K562 (cell line): ENCODE measurements at regions not wholly inside any gene's neighbourhood (a gene's known extent, or its start where the extent isn't known, plus 50 kb on each side); places are given as distances from the start of the nearest gene placed in this dataset.

ENCODE experiments used
- ATAC-seq: fragments of 200-7000 bp; cut with Tn5 transposase; 3 replicates; pipeline ENCODE4 v1.9.1; 2020; ENCODE audit warnings: moderate library complexity
- BruUV-seq: library from RNA; stranded (reverse); fragments of 400-500 nt; replicated peaks from 2 replicates; lab custom pipeline; 2021; lab: Mats Ljungman, UMichigan
- CTCF ChIA-PET: fragments of 300-600 bp; formaldehyde crosslinking; extraction: SDS; loops from one replicate; lab custom pipeline; 2021; ENCODE audit warnings: low intra/inter-chr PET ratio; lab: Yijun Ruan, JAX
- POLR2A ChIA-PET: fragments of 300-600, 350-650 bp; sonication (Branson Sonifier 250); formaldehyde crosslinking; extraction: SDS; loops from one replicate; lab custom pipeline; 2021; ENCODE audit warnings: antibody characterized with exemption, inconsistent platforms; lab: Yijun Ruan, JAX
- DNase-seq, 4 experiments: peaks; one replicate each; pipeline versions ENCODE4 v3.0.0 to v3.0.0-alpha.2; 2011 to 2018; ENCODE audit warnings: low spot score in 3 of 4, mixed read lengths in 3 of 4; ENCODE audit errors: extremely low read depth in 1 of 4
- FAIRE-seq: peaks from 2 replicates; lab custom pipeline; 2011; peaks lifted over from hg19 to GRCh38; lab: Jason Lieb, UNC
- H2AFZ ChIP-seq: 2 replicates; pipeline ENCODE4 v1.6.0; 2011; ENCODE audit warnings: low read depth, low read length, control low read depth, inconsistent platforms
- H3K27ac ChIP-seq: fragments of 200-600 bp; 3 replicates; pipeline ENCODE4 v1.8.0; 2011; ENCODE audit warnings: low read depth, mild to moderate bottlenecking, control low read depth, inconsistent platforms, low read length, moderate library complexity, mixed read lengths; ENCODE audit errors: extremely low read depth
- H3K27me3 ChIP-seq, 2 experiments: fragments of 300-600 bp in 1 of 2; 2 replicates in 1 of 2; 3 replicates in 1 of 2; pipeline versions ENCODE4 v1.6.0 to v1.8.0; 2011; ENCODE audit warnings: inconsistent platforms in 2 of 2, low read length in 2 of 2, mild to moderate bottlenecking in 1 of 2, mixed read lengths in 1 of 2, moderate library complexity in 1 of 2; ENCODE audit not compliant: control insufficient read depth in 2 of 2, insufficient read depth in 2 of 2
- H3K36me3 ChIP-seq: fragments of 300-600 bp; 3 replicates; pipeline ENCODE4 v1.8.0; 2011; ENCODE audit warnings: mild to moderate bottlenecking, low read length, inconsistent platforms; ENCODE audit not compliant: control insufficient read depth, insufficient read depth
- H3K4me1 ChIP-seq, 2 experiments: fragments of 200-600 bp in 1 of 2; replicated peaks in 1 of 2; 2 replicates in 1 of 2; 3 replicates in 1 of 2; pipeline versions ENCODE4 v1.5.1 to v1.8.0; 2011; ENCODE audit warnings: inconsistent platforms in 2 of 2, low read length in 2 of 2, mild to moderate bottlenecking in 1 of 2, mixed read lengths in 1 of 2, moderate library complexity in 1 of 2; ENCODE audit not compliant: control insufficient read depth in 2 of 2, insufficient read depth in 2 of 2
- H3K4me2 ChIP-seq: 2 replicates; pipeline ENCODE4 v1.6.1; 2011; ENCODE audit warnings: low read length, control low read depth, inconsistent platforms, mixed read lengths; ENCODE audit not compliant: insufficient read depth
- H3K4me3 ChIP-seq: fragments of 200-600 bp; sonication (generic), shearing (Covaris generic); 2 replicates; pipeline ENCODE4 v1.5.1; 2016; ENCODE audit warnings: control low read depth, inconsistent platforms
- H3K79me2 ChIP-seq: fragments of 200-600 bp; 3 replicates; pipeline ENCODE4 v1.8.0; 2011; ENCODE audit warnings: low read length, inconsistent platforms; ENCODE audit not compliant: control insufficient read depth, insufficient read depth
- H3K9ac ChIP-seq, 2 experiments: 2 replicates each; pipeline versions ENCODE4 v1.6.0 to v1.6.1; 2011; ENCODE audit warnings: low read depth in 2 of 2, low read length in 2 of 2, control low read depth in 1 of 2, inconsistent platforms in 1 of 2, mild to moderate bottlenecking in 1 of 2, mixed read lengths in 1 of 2; ENCODE audit not compliant: insufficient read depth in 1 of 2
- H3K9me1 ChIP-seq: one replicate; pipeline ENCODE4 v1.6.0; 2011; ENCODE audit warnings: inconsistent platforms, mild to moderate bottlenecking, low read length, moderate library complexity; ENCODE audit not compliant: control insufficient read depth, insufficient read depth
- H3K9me3 ChIP-seq: replicated peaks from 2 replicates; pipeline ENCODE4 v1.5.1; 2011; ENCODE audit warnings: low read depth, low read length, inconsistent platforms; ENCODE audit not compliant: control insufficient read depth, insufficient read depth
- H4K20me1 ChIP-seq: replicated peaks from 2 replicates; pipeline ENCODE4 v1.6.1; 2011; ENCODE audit warnings: low read length, inconsistent platforms, mixed read lengths; ENCODE audit not compliant: control insufficient read depth, insufficient read depth
- MCM5 ChIP-seq: fragments of 450-650 bp; IDR thresholded peaks from 2 replicates; pipeline ENCODE4 v1.6.1; 2016; ENCODE audit warnings: low read depth
- MEIS2 ChIP-seq: fragments of 450-650 bp; IDR thresholded peaks from 2 replicates; pipeline ENCODE4 v1.6.1; 2014; ENCODE audit warnings: mild to moderate bottlenecking; ENCODE audit not compliant: partially characterized antibody
- NR1H2 ChIP-seq: sonication (generic); formaldehyde crosslinking; IDR thresholded peaks from 2 replicates; pipeline ENCODE4 v1.4.0; 2020; ENCODE audit warnings: mild to moderate bottlenecking, missing genetic modification reagents
- POLR2AphosphoS5 ChIP-seq: IDR thresholded peaks from 2 replicates; pipeline ENCODE4 v1.6.1; 2011; ENCODE audit warnings: mild to moderate bottlenecking, low read depth, low read length, moderate library complexity; ENCODE audit not compliant: control insufficient read depth, insufficient read depth
- RBBP5 ChIP-seq: fragments of 200-600 bp; sonication (generic); IDR thresholded peaks from 2 replicates; pipeline ENCODE4 v1.6.1; 2012; ENCODE audit warnings: borderline replicate concordance, mild to moderate bottlenecking, low read length, control low read depth, inconsistent platforms; ENCODE audit not compliant: insufficient read depth, poor library complexity, severe bottlenecking
- RBM34 ChIP-seq: fragments of 200-400 bp; formaldehyde crosslinking; IDR thresholded peaks from 2 replicates; pipeline ENCODE4 v1.6.1; 2018; ENCODE audit warnings: low read length, borderline replicate concordance; ENCODE audit not compliant: insufficient read depth
- RFX7 ChIP-seq: fragments of 250-450 bp; sonication (Bioruptor Pico); IDR thresholded peaks from 2 replicates; pipeline ENCODE4 v1.5.1; 2021; ENCODE audit warnings: mild to moderate bottlenecking
- SIX5 ChIP-seq, 2 experiments: IDR thresholded peaks; 2 replicates each; pipeline ENCODE4 v1.6.1; 2011; ENCODE audit warnings: low read length in 2 of 2, borderline replicate concordance in 1 of 2, low read depth in 1 of 2, mild to moderate bottlenecking in 1 of 2, moderate library complexity in 1 of 2; ENCODE audit not compliant: insufficient read depth in 1 of 2
- WHSC1 ChIP-seq: IDR thresholded peaks from one replicate; pipeline ENCODE4 v1.6.1; 2012; ENCODE audit warnings: low read length, control low read depth, inconsistent platforms
- XRCC5 ChIP-seq: fragments of 200-400 bp; formaldehyde crosslinking; IDR thresholded peaks from 2 replicates; pipeline ENCODE4 v1.6.1; 2017; ENCODE audit warnings: low read depth, mild to moderate bottlenecking, low read length
- ZNF212 ChIP-seq: fragments of 450-650 bp; formaldehyde crosslinking; IDR thresholded peaks from 2 replicates; pipeline ENCODE4 v1.4.0; 2020; ENCODE audit warnings: mild to moderate bottlenecking
- ZNF253 ChIP-seq: fragments of 250-450 bp; sonication (Bioruptor Pico); conservative IDR thresholded peaks from 2 replicates; pipeline ENCODE4 v1.6.1; 2021; ENCODE audit warnings: mild to moderate bottlenecking
- ZNF41 ChIP-seq: fragments of 250-450 bp; sonication (Bioruptor Pico); conservative IDR thresholded peaks from 2 replicates; pipeline ENCODE4 v1.4.0; 2020; ENCODE audit warnings: mild to moderate bottlenecking
- WGBS: fragments of 100-300 bp; shearing (Covaris generic); methylation state at CpG from one replicate; pipeline ENCODE4 v1.1.6; 2016; ENCODE audit warnings: low coverage, mixed read lengths; ENCODE audit not compliant: insufficient coverage; ENCODE audit errors: missing lambda C conversion rate; 5-methylcytosine and 5-hydroxymethylcytosine counted together
- in situ Hi-C: fragments of 300-500 bp; cut with MboI; formaldehyde crosslinking; loops from 4 replicates; pipeline ENCODE4 v1.15.0; 2018; ENCODE audit warnings: inconsistent platforms, mixed read lengths
- intact Hi-C: fragments of 100-400 bp; cut with micrococcal nuclease; formaldehyde crosslinking; loops from 2 replicates; pipeline ENCODE4 v1.14.2; 2022
- TF ChIP-seq, protein P1 (sequence below): fragments of 450-650 bp; IDR thresholded peaks from 2 replicates; pipeline ENCODE4 v1.6.1; 2016; ENCODE audit warnings: borderline replicate concordance
- TF ChIP-seq, protein P2 (sequence below): fragments of 450-650 bp; conservative IDR thresholded peaks from 2 replicates; pipeline ENCODE4 v1.6.1; 2016; ENCODE audit warnings: missing genetic modification characterization, low read depth, mild to moderate bottlenecking, missing compliant biosample characterization, moderate library complexity
- TF ChIP-seq, protein P3 (sequence below), 2 experiments: fragments of 450-650 bp; conservative IDR thresholded peaks; 2 replicates each; pipeline ENCODE4 v1.6.1; 2017; ENCODE audit warnings: mild to moderate bottlenecking in 2 of 2, moderate library complexity in 2 of 2

DNA sequence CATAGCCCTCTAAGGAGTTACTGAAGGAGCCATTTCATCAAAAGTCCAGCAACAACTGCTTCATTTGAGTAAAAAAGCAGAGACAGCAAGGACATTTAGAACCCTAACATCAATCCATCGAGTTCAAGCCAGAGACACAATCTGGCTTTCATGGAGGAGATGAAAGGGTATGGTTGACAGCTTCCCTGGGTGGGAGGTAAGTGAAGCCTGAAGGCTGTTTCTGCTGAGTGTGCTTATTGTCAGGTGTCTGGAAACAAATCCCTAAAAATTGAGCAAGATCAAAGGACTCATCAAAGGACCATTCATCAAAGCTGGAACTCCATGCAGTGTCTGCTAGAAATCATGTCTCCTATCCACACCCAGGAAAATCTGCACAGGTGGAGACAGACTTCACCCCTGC, 104.4 kb upstream of the CCDC196 start (continued):
- TF ChIP-seq, protein P1, sequence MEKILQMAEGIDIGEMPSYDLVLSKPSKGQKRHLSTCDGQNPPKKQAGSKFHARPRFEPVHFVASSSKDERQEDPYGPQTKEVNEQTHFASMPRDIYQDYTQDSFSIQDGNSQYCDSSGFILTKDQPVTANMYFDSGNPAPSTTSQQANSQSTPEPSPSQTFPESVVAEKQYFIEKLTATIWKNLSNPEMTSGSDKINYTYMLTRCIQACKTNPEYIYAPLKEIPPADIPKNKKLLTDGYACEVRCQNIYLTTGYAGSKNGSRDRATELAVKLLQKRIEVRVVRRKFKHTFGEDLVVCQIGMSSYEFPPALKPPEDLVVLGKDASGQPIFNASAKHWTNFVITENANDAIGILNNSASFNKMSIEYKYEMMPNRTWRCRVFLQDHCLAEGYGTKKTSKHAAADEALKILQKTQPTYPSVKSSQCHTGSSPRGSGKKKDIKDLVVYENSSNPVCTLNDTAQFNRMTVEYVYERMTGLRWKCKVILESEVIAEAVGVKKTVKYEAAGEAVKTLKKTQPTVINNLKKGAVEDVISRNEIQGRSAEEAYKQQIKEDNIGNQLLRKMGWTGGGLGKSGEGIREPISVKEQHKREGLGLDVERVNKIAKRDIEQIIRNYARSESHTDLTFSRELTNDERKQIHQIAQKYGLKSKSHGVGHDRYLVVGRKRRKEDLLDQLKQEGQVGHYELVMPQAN: no peak
- TF ChIP-seq XRCC5 (no peak), SIX5 (IDR thresholded peaks at IDR 0.05; ENCODE audit: borderline replicate concordance in 1 of 2, insufficient read depth in 1 of 2, low read depth in 1 of 2, low read length in 2 of 2) (no peak), MEIS2 (no peak), WHSC1 (no peak), RBM34 (no peak)
- TF ChIP-seq, protein P2, sequence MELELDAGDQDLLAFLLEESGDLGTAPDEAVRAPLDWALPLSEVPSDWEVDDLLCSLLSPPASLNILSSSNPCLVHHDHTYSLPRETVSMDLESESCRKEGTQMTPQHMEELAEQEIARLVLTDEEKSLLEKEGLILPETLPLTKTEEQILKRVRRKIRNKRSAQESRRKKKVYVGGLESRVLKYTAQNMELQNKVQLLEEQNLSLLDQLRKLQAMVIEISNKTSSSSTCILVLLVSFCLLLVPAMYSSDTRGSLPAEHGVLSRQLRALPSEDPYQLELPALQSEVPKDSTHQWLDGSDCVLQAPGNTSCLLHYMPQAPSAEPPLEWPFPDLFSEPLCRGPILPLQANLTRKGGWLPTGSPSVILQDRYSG (tag): no peak

DNA sequence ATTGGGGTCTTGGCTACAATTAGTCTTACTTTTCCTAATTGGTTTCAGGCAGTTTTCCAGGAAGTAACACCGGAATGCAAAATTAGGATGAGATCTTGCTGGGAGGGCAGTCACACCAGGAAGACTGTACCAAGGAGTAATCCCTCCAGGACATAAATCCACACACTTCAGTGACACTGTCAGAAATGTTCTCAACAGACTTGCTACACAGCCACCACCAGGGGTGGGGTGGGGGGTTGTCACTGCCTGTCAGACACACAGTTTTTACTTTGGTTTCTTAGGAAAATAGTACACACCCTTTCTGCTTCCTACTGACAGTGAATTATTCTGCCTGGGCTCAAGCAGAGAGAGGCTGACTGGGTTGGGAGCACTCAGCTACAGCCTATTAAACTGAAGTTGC, 102.9 kb upstream of the CCDC196 start:
- H3K27ac ChIP-seq: no peak overlapping the region
- POLR2A ChIA-PET: no interaction called here
- no peaks in the 10 kb centered on the region for H3K79me2 ChIP-seq
- no peaks in the 10 kb centered on the region for H4K20me1 ChIP-seq
- no peak for DNase-seq
- ATAC-seq: no peak
- H3K36me3 ChIP-seq: no peaks in the 10 kb centered on the region
- H3K4me3 ChIP-seq: no peak overlapping the region
- in situ Hi-C loops: no loop called here
- no peak for TF ChIP-seq ZNF253 (CRISPR knock-in tag)
- no peak for TF ChIP-seq ZNF212 (CRISPR knock-in tag)
- TF ChIP-seq POLR2AphosphoS5: no peak
- TF ChIP-seq, protein P3, sequence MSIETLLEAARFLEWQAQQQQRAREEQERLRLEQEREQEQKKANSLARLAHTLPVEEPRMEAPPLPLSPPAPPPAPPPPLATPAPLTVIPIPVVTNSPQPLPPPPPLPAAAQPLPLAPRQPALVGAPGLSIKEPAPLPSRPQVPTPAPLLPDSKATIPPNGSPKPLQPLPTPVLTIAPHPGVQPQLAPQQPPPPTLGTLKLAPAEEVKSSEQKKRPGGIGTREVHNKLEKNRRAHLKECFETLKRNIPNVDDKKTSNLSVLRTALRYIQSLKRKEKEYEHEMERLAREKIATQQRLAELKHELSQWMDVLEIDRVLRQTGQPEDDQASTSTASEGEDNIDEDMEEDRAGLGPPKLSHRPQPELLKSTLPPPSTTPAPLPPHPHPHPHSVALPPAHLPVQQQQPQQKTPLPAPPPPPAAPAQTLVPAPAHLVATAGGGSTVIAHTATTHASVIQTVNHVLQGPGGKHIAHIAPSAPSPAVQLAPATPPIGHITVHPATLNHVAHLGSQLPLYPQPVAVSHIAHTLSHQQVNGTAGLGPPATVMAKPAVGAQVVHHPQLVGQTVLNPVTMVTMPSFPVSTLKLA (conservative IDR thresholded peaks at IDR 0.05): no peak
- TF ChIP-seq NR1H2: no peak
- TF ChIP-seq RFX7: no peak
- TF ChIP-seq MCM5: no peak
- TF ChIP-seq ZNF41: no peak
- TF ChIP-seq RBBP5: no peak
- no TSS peak for BruUV-seq
- no peak for FAIRE-seq
- no peak overlapping the region for H3K9ac ChIP-seq
- H2AFZ ChIP-seq: no peak overlapping the region
- H3K27me3 ChIP-seq: no peaks in the 10 kb centered on the region
- intact Hi-C loops: no loop called here
- H3K9me3 ChIP-seq: no peaks in the 10 kb centered on the region
- H3K4me2 ChIP-seq: no peak overlapping the region
- no CpG with 5 or more reads among the region's 1 CpG for WGBS
- no peaks in the 10 kb centered on the region for H3K4me1 ChIP-seq
- H3K9me1 ChIP-seq: no peaks in the 10 kb centered on the region
- CTCF ChIA-PET: no interaction called here
